ENCODE measurements at regions not wholly inside any gene's neighbourhood (a gene's known extent, or its start where the extent isn't known, plus 50 kb on each side); places are given as distances from the start of the nearest gene placed in this dataset.
"Not testable (repeated sequence)": the region's sequence is repeated elsewhere in the genome, so short reads cannot be mapped to it uniquely, and the experiment has no call there.

DNA sequence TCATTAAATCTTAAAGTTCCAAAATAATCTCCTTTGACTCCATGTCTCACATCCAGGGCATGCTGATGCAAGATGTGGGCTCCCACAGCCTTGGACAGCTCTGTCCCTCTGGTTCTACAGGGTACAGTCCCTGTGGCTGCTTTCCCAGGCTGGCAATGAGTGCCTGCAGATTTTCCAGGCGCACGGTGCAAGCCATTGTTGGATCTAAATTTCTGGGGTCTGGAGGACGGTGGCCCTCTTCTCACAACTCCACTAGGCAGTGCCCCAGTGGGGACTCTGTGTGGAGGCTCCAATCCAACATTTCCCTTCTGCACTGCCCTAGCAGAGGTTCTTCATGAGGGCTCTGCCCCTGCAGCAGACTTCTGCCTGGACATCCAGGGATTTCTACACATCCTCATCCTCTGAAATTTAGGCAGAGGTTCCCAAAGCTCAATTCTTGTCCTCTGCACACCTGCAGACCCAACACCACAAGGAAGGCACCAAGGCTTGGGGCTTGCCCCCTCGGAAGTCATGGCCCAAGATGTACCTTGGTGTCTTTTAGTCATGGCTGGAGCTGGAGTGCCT, 100.3 kb upstream of the ZC3H15 start:
- TF ChIP-seq POLR2A (IDR thresholded peaks at IDR 0.05; ENCODE audit: low read length); GATA1 (IDR thresholded peaks at IDR 0.05; ENCODE audit: low read depth, low read length): not testable (repeated sequence)
